ENCODE measurements at regions not wholly inside any gene's neighbourhood (a gene's known extent, or its start where the extent isn't known, plus 50 kb on each side); places are given as distances from the start of the nearest gene placed in this dataset.

DNA sequence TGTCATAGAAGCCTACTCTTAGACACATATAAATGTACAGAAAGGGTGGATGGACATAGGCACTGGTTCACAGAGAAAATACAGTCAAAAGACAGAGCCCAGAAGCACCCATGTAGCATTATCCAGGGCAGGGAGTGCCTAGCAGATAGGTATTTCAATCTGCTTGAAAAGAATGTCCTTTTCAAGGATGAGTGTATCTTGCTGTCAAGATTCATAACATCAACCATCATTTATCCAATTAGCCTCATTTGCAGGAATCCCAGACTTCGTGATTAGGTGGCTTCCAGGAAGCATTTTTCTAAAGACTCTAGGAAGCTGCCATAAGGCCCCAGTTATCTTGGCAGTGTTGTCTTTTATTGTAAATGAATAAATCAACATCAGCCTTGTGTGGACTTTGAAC, 55.6 kb downstream of the SCN11A start:
- intact Hi-C loops (cut with micrococcal nuclease), result loop anchor here in 1 of 2 donors (10.0 kb wide), 1 partner anchor 471 kb away; no protein-coding TSS in a partner anchor
- Histone ChIP-seq H3K4me1 (ENCODE audit: control insufficient read depth in 1 of 2, insufficient read depth in 2 of 2, low read length in 2 of 2) (no peaks in the 10 kb centered on the region), H4K20me1 (ENCODE audit: insufficient read depth, low read length) (no peaks in the 10 kb centered on the region), H3K9me3 (replicated peaks in 1 of 2; ENCODE audit: control insufficient read depth in 1 of 2, insufficient read depth in 1 of 2, low read length in 2 of 2) (no peaks in the 10 kb centered on the region), H3K36me3 (replicated peaks in 1 of 2; ENCODE audit: control insufficient read depth in 1 of 2, insufficient read depth in 2 of 2, low read length in 2 of 2) (no peaks in the 10 kb centered on the region), H3K27me3 (ENCODE audit: control insufficient read depth in 2 of 2, insufficient read depth in 2 of 2, low read length in 2 of 2) (no peaks in the 10 kb centered on the region), H3K27ac (ENCODE audit: low read depth in 1 of 2, low read length in 2 of 2) (no peak overlapping the region), H3K4me2 (replicated peaks; ENCODE audit: extremely low read depth, low read length, poor library complexity, severe bottlenecking) (no peak overlapping the region), H3K4me3 (replicated peaks in 1 of 3; ENCODE audit: low read depth in 2 of 3, low read length in 3 of 3) (no peak overlapping the region), H3K79me2 (ENCODE audit: insufficient read depth, low read length) (no peaks in the 10 kb centered on the region), H3K9ac (ENCODE audit: insufficient read depth, low read length, poor library complexity, severe bottlenecking) (no peak overlapping the region), H2AFZ (ENCODE audit: insufficient read depth, low read depth, low read length, poor library complexity, severe bottlenecking) (no peak overlapping the region)
- H3K9me3 Mint-ChIP-seq, result no peaks in the 10 kb centered on the region
- TF ChIP-seq, protein P1, sequence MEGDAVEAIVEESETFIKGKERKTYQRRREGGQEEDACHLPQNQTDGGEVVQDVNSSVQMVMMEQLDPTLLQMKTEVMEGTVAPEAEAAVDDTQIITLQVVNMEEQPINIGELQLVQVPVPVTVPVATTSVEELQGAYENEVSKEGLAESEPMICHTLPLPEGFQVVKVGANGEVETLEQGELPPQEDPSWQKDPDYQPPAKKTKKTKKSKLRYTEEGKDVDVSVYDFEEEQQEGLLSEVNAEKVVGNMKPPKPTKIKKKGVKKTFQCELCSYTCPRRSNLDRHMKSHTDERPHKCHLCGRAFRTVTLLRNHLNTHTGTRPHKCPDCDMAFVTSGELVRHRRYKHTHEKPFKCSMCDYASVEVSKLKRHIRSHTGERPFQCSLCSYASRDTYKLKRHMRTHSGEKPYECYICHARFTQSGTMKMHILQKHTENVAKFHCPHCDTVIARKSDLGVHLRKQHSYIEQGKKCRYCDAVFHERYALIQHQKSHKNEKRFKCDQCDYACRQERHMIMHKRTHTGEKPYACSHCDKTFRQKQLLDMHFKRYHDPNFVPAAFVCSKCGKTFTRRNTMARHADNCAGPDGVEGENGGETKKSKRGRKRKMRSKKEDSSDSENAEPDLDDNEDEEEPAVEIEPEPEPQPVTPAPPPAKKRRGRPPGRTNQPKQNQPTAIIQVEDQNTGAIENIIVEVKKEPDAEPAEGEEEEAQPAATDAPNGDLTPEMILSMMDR (IDR thresholded peaks at IDR 0.05), result no peak
- no peaks in the 10 kb centered on the region for H3K36me3 Mint-ChIP-seq
- no peak for DNase-seq
- H3K27ac Mint-ChIP-seq, result no peak overlapping the region
- peaks cover 0 to 6% (median 3%) of the 10 kb centered on the region in 3 donors for H3K27me3 Mint-ChIP-seq (ENCODE audit: low read depth in 3 of 3)
- no peaks in the 10 kb centered on the region for H3K4me1 Mint-ChIP-seq
- no peak overlapping the region for H3K4me3 Mint-ChIP-seq
- WGBS (ENCODE audit: insufficient coverage), result no CpG with 5 or more reads among the region's 1 CpG

DNA sequence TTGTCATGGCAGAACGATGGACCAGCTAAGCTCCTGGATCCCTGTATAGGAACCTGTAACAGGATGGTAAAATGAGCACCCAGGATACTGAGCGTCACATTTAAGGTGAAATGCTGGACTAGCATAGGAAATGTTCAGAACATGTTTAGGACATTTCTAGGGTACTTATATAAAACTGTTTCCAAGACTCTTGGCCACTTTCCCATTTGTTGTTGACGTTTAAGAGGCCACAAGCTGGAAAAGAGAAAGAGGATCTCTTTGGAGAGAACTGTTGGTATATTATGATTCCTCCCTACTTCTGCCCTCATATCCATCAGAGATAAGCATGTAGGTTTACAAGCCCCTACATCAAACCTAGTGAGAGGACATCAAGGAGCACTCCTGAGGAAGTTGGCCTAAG, 57.5 kb downstream of the SCN11A start:
- Histone ChIP-seq H3K36me3 (replicated peaks in 1 of 2; ENCODE audit: control insufficient read depth in 1 of 2, insufficient read depth in 2 of 2, low read length in 2 of 2) (no peaks in the 10 kb centered on the region), H3K4me2 (replicated peaks; ENCODE audit: extremely low read depth, low read length, poor library complexity, severe bottlenecking) (no peak overlapping the region), H3K27ac (ENCODE audit: low read depth in 1 of 2, low read length in 2 of 2) (no peak overlapping the region), H3K27me3 (ENCODE audit: control insufficient read depth in 2 of 2, insufficient read depth in 2 of 2, low read length in 2 of 2) (no peaks in the 10 kb centered on the region), H2AFZ (ENCODE audit: insufficient read depth, low read depth, low read length, poor library complexity, severe bottlenecking) (no peak overlapping the region), H3K9ac (ENCODE audit: insufficient read depth, low read length, poor library complexity, severe bottlenecking) (no peak overlapping the region), H3K9me3 (replicated peaks in 1 of 2; ENCODE audit: control insufficient read depth in 1 of 2, insufficient read depth in 1 of 2, low read length in 2 of 2) (no peaks in the 10 kb centered on the region), H3K4me3 (replicated peaks in 1 of 3; ENCODE audit: low read depth in 2 of 3, low read length in 3 of 3) (no peak overlapping the region), H3K79me2 (ENCODE audit: insufficient read depth, low read length) (no peaks in the 10 kb centered on the region), H3K4me1 (ENCODE audit: control insufficient read depth in 1 of 2, insufficient read depth in 2 of 2, low read length in 2 of 2) (no peaks in the 10 kb centered on the region), H4K20me1 (ENCODE audit: insufficient read depth, low read length) (no peaks in the 10 kb centered on the region)
- H3K4me3 Mint-ChIP-seq, result no peak overlapping the region
- TF ChIP-seq, protein P1 (IDR thresholded peaks at IDR 0.05), result no peak
- intact Hi-C loops (cut with micrococcal nuclease), result loop anchor here in 1 of 2 donors (10.0 kb wide), 1 partner anchor 469 kb away; no protein-coding TSS in a partner anchor
- H3K36me3 Mint-ChIP-seq, result no peaks in the 10 kb centered on the region
- no peaks in the 10 kb centered on the region for H3K4me1 Mint-ChIP-seq
- H3K27me3 Mint-ChIP-seq (ENCODE audit: low read depth in 3 of 3), result peaks cover 0 to 8% (median 3%) of the 10 kb centered on the region in 3 donors
- no CpG with 5 or more reads among the region's 3 CpGs for WGBS (ENCODE audit: insufficient coverage)
- no peaks in the 10 kb centered on the region for H3K9me3 Mint-ChIP-seq
- H3K27ac Mint-ChIP-seq, result no peak overlapping the region
- DNase-seq, result no peak

All from CD14-positive monocyte (primary cell).